B cell (primary cell): ENCODE measurements at regions not wholly inside any gene's neighbourhood (a gene's known extent, or its start where the extent isn't known, plus 50 kb on each side); places are given as distances from the start of the nearest gene placed in this dataset.

Experiments
- ATAC-seq: fragments of 200-7000 bp; cut with Tn5 transposase; one replicate; pipeline ENCODE4 v1.10.0; 2021; ENCODE audit warnings: low read depth, mild to moderate bottlenecking, moderate number of reproducible peaks, moderate library complexity
- CTCF ChIA-PET: fragments of 350-600 bp; sonication (Branson Sonifier 250); formaldehyde crosslinking; loops from one replicate; lab custom pipeline; 2021; ENCODE audit warnings: antibody characterized with exemption, inconsistent platforms; lab: Charles Lee
- POLR2A ChIA-PET: fragments of 350-600 bp; sonication (Branson Sonifier 250); formaldehyde crosslinking; loops from one replicate; lab custom pipeline; 2021; ENCODE audit warnings: antibody characterized with exemption; lab: Charles Lee
- DNase-seq: peaks from one replicate; pipeline ENCODE4 v3.0.0; 2013
- H2AFZ ChIP-seq: 2 replicates; pipeline ENCODE4 v1.6.1; 2012; ENCODE audit warnings: mild to moderate bottlenecking, low read depth, low read length; ENCODE audit not compliant: insufficient read depth, poor library complexity, severe bottlenecking
- H3K27ac ChIP-seq, 2 donors: 1 replicate in 1 of 2; 2 replicates in 1 of 2; pipeline ENCODE4 v1.5.1; 2012 to 2013; ENCODE audit warnings: low read length in 2 of 2, mild to moderate bottlenecking in 2 of 2, moderate library complexity in 1 of 2
- H3K27me3 ChIP-seq, 4 experiments: fragments of 200-600 bp in 1 of 4; sonication (generic) in 1 of 4; replicated peaks in 1 of 4; 1 replicate in 2 of 4; 2 replicates in 2 of 4; pipeline versions ENCODE4 v1.6.1 to v1.7.0; 2013 to 2016; ENCODE audit warnings: low read length in 3 of 4, mild to moderate bottlenecking in 2 of 4, mixed read lengths in 1 of 4, moderate library complexity in 1 of 4; ENCODE audit not compliant: insufficient read depth in 4 of 4, control insufficient read depth in 3 of 4; ENCODE audit errors: control extremely low read depth in 1 of 4
- H3K36me3 ChIP-seq, 2 experiments: replicated peaks in 1 of 2; 1 replicate in 1 of 2; 2 replicates in 1 of 2; pipeline versions ENCODE4 v1.6.1 to v1.7.1; 2013; ENCODE audit warnings: low read length in 1 of 2; ENCODE audit not compliant: insufficient read depth in 2 of 2, control insufficient read depth in 1 of 2; ENCODE audit errors: control extremely low read depth in 1 of 2, extremely low read depth in 1 of 2
- H3K4me1 ChIP-seq, 2 donors: fragments of 200-600 bp in 1 of 2; sonication (generic) in 1 of 2; 1 replicate in 1 of 2; 2 replicates in 1 of 2; pipeline versions ENCODE4 v1.5.1 to v1.6.1; 2013 to 2017; ENCODE audit warnings: low read length in 2 of 2; ENCODE audit not compliant: control insufficient read depth in 2 of 2, insufficient read depth in 2 of 2
- H3K4me2 ChIP-seq: replicated peaks from 2 replicates; pipeline ENCODE3; 2012; ENCODE audit warnings: mild to moderate bottlenecking, low read depth, low read length; ENCODE audit not compliant: poor library complexity, severe bottlenecking
- H3K4me3 ChIP-seq, 5 experiments: fragments of 200-600 bp in 1 of 5; sonication (generic) in 1 of 5; 1 replicate in 3 of 5; 2 replicates in 2 of 5; pipeline versions ENCODE4 v1.5.1 to v1.7.0; 2011 to 2016; ENCODE audit warnings: low read length in 4 of 5, mild to moderate bottlenecking in 4 of 5, low read depth in 2 of 5, control low read depth in 1 of 5, moderate library complexity in 1 of 5; ENCODE audit not compliant: insufficient read depth in 1 of 5; ENCODE audit errors: control extremely low read depth in 1 of 5, extremely low read depth in 1 of 5
- H3K79me2 ChIP-seq: fragments of 200-600 bp; sonication (generic); one replicate; pipeline ENCODE4 v1.6.0; 2016; ENCODE audit warnings: low read length; ENCODE audit not compliant: control insufficient read depth, insufficient read depth
- H3K9ac ChIP-seq: fragments of 200-600 bp; sonication (generic); 2 replicates; pipeline ENCODE4 v1.6.1; 2017; ENCODE audit warnings: mild to moderate bottlenecking, low read length, moderate library complexity
- H3K9me3 ChIP-seq, 3 donors: one replicate each; pipeline versions ENCODE4 v1.6.1 to v1.7.1; 2013; ENCODE audit warnings: low read length in 2 of 3; ENCODE audit not compliant: control insufficient read depth in 2 of 3, insufficient read depth in 1 of 3; ENCODE audit errors: control extremely low read depth in 1 of 3
- H4K20me1 ChIP-seq: 2 replicates; pipeline ENCODE4 v1.6.0; 2012; ENCODE audit warnings: mild to moderate bottlenecking, low read length; ENCODE audit not compliant: insufficient read depth, control insufficient read depth, poor library complexity, severe bottlenecking
- H3K27ac Mint-ChIP-seq: one replicate; pipeline ENCODE4 v1.8.0; 2021; ENCODE audit warnings: mixed read lengths
- H3K27me3 Mint-ChIP-seq: one replicate; pipeline ENCODE4 v1.8.0; 2021; ENCODE audit warnings: mixed read lengths
- H3K4me1 Mint-ChIP-seq: one replicate; pipeline ENCODE4 v1.8.0; 2021; ENCODE audit warnings: mixed read lengths
- H3K4me3 Mint-ChIP-seq: one replicate; pipeline ENCODE4 v1.8.0; 2021; ENCODE audit warnings: mixed read lengths
- H3K9me3 Mint-ChIP-seq: one replicate; pipeline ENCODE4 v1.8.0; 2022; ENCODE audit warnings: mixed read lengths; ENCODE audit not compliant: insufficient read depth
- CTCF ChIP-seq: fragments of 200-600 bp; IDR thresholded peaks from one replicate; pipeline ENCODE4 v1.8.0; 2022; ENCODE audit warnings: antibody characterized with exemption, mild to moderate bottlenecking
- EZH2 ChIP-seq: IDR thresholded peaks from 2 replicates; pipeline ENCODE4 v1.6.1; 2012; ENCODE audit warnings: borderline replicate concordance, low read depth, mild to moderate bottlenecking, moderate library complexity, low read length; ENCODE audit not compliant: insufficient read depth, poor library complexity, severe bottlenecking
- WGBS: methylation state at CpG from one replicate; pipeline ENCODE4 v1.1.5; 2013; ENCODE audit warnings: missing lambda C conversion rate; ENCODE audit not compliant: insufficient coverage; 5-methylcytosine and 5-hydroxymethylcytosine counted together
- intact Hi-C: fragments of 100-400 bp; cut with micrococcal nuclease; formaldehyde crosslinking; loops from one replicate; pipeline ENCODE4 v1.10.0; 2022

- H3K27ac Mint-ChIP-seq = no peak overlapping the region
- 100% methylated on average over 1 of the region's 1 CpG for WGBS
- H4K20me1 ChIP-seq = no peaks in the 10 kb centered on the region
These were observed 126.1 kb upstream of the PITX1 start for GRCh38 chr5:135160036-135160675.

DNA sequence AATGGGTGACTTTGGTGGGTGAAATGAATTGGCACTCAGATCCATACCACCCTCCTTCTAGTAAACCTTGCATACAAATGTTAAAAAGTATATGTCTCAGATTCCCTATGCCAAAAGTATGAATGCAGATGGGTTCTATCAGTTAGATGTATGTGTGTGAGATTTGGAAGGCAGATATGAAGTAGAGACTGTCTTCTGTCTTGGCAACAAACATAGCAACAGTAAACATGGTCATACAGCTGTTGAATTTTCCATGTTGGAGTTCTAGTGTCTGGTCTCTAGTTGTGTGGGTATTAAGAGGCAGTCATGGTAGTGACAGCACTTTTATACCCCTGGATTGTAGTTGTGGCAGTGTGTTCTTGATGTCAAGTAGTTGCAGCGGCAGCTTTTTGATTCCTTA, 125.6 kb upstream of the PITX1 start:
- no peak overlapping the region for H3K27ac Mint-ChIP-seq
- intact Hi-C loops = no loop called here
- no peak overlapping the region for H3K4me3 Mint-ChIP-seq
- no peaks in the 10 kb centered on the region for H3K79me2 ChIP-seq
- H3K9me3 Mint-ChIP-seq = peaks cover 12% of the 10 kb centered on the region
- no peak overlapping the region for H3K27ac ChIP-seq
- H3K4me2 ChIP-seq = no peak overlapping the region
- H4K20me1 ChIP-seq = no peaks in the 10 kb centered on the region
- H3K36me3 ChIP-seq = no peaks in the 10 kb centered on the region
- no CpG with 5 or more reads among the region's 1 CpG for WGBS
- ChIA-PET POLR2A (no interaction called here), CTCF (no interaction called here)
- ATAC-seq (no peak), DNase-seq (no peak)
- no peaks in the 10 kb centered on the region for H3K4me1 ChIP-seq
- peaks cover 0 to 22% (median 2%) of the 10 kb centered on the region in 4 experiments for H3K27me3 ChIP-seq
- peaks cover 1 to 23% (median 23%) of the 10 kb centered on the region in 3 donors for H3K9me3 ChIP-seq
- no peak overlapping the region for H3K4me3 ChIP-seq
- H3K27me3 Mint-ChIP-seq = peaks cover 30% of the 10 kb centered on the region
- H2AFZ ChIP-seq = no peak overlapping the region
- no peaks in the 10 kb centered on the region for H3K4me1 Mint-ChIP-seq
- no peak overlapping the region for H3K9ac ChIP-seq
- TF ChIP-seq EZH2 = no peak
- no peak for TF ChIP-seq CTCF

More at GRCh38 chr5:135160036-135160675, 126.1 kb upstream of the PITX1 start:
- Mint-ChIP-seq H3K4me1 (no peaks in the 10 kb centered on the region), H3K27me3 (peaks cover 30% of the 10 kb centered on the region), H3K9me3 (peaks cover 12% of the 10 kb centered on the region), H3K4me3 (no peak overlapping the region)
- Histone ChIP-seq H3K9ac (no peak overlapping the region), H3K79me2 (no peaks in the 10 kb centered on the region), H3K4me1 (no peaks in the 10 kb centered on the region), H3K27ac (no peak overlapping the region), H3K4me3 (no peak overlapping the region), H3K27me3 (peaks cover 0 to 20% (median 2%) of the 10 kb centered on the region in 4 experiments), H3K4me2 (no peak overlapping the region), H2AFZ (no peak overlapping the region), H3K9me3 (peaks cover 1 to 23% (median 22%) of the 10 kb centered on the region in 3 donors), H3K36me3 (no peaks in the 10 kb centered on the region)
- POLR2A ChIA-PET = no interaction called here
- TF ChIP-seq CTCF (no peak), EZH2 (no peak)
- no peak for ATAC-seq
- CTCF ChIA-PET = no interaction called here
- intact Hi-C loops = no loop called here
- DNase-seq = no peak
